ENCODE measurements at regions not wholly inside any gene's neighbourhood (a gene's known extent, or its start where the extent isn't known, plus 50 kb on each side); places are given as distances from the start of the nearest gene placed in this dataset.

DNA sequence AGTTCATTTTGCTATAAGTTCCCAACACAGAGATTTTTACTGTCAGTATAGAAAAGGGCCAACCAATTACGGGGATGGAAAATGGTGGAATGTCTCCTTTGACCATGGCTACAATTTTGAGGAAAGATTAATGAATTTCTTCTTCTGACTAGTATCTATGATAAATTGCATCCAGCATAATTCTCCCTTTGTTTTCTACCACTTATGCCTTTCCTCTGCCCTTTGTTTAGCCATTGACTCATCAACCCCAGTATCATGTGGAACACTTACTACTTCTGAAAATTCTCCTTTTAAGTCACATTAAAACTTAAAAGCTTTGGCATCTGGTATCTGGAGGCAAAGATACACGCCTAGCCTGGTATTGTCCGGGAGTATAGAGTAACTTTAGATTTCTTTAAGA is 92.9 kb upstream of the CADPS start:
- DNase-seq (ENCODE audit: low spot score) = no peak

GRCh38 chr3:62970648-62971047 is 95.4 kb upstream of the CADPS start:
- in situ Hi-C loops (cut with HindIII; ENCODE audit: low sequenced_read_pairs) = no loop called here
- DNase-seq (ENCODE audit: low spot score) = no peak

More for the DNA sequence above, 92.9 kb upstream of the CADPS start:
- in situ Hi-C loops (cut with HindIII; ENCODE audit: low sequenced_read_pairs) = no loop called here

- no peak for DNase-seq (ENCODE audit: low spot score)
- in situ Hi-C loops (cut with HindIII; ENCODE audit: low sequenced_read_pairs) = no loop called here
These were observed 100.3 kb upstream of the CADPS start for GRCh38 chr3:62975566-62975965.

GRCh38 chr3:62981962-62982361 is 106.7 kb upstream of the CADPS start:
- DNase-seq (ENCODE audit: low spot score) = no peak
- in situ Hi-C loops (cut with HindIII; ENCODE audit: low sequenced_read_pairs) = no loop called here

- in situ Hi-C loops (cut with HindIII; ENCODE audit: low sequenced_read_pairs) = no loop called here
- no peak for DNase-seq (ENCODE audit: low spot score)
These were observed 107.7 kb upstream of the CADPS start for GRCh38 chr3:62982795-62983455.

GRCh38 chr3:62986061-62986460 is 110.8 kb upstream of the CADPS start:
- in situ Hi-C loops (cut with HindIII; ENCODE audit: low sequenced_read_pairs) = no loop called here
- DNase-seq (ENCODE audit: low spot score) = no peak

DNA sequence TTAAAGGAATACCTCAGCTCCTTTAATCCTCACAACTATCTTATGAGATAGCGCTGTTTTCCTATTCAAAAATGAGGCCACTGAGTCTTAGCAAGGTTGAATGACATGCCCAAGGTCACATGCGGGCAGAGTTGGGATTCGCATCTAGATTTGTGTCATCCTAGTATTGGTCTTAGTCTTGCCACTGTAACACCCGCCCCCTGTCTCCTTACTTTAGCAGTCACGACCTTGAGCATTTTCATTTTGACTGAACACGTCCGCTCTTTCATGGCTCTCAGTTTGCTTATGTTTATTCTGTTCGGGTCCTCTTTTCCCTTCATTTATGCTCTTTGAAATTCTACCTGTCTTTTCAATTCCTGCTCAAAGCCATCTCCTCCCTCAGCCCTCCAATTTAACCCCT is 112.5 kb upstream of the CADPS start:
- DNase-seq (ENCODE audit: low spot score) = no peak
- in situ Hi-C loops (cut with HindIII; ENCODE audit: low sequenced_read_pairs) = no loop called here

- in situ Hi-C loops (cut with HindIII; ENCODE audit: low sequenced_read_pairs) = no loop called here
- no peak for DNase-seq (ENCODE audit: low spot score)
These were observed 115.6 kb upstream of the CADPS start for GRCh38 chr3:62990704-62991413.

DNA sequence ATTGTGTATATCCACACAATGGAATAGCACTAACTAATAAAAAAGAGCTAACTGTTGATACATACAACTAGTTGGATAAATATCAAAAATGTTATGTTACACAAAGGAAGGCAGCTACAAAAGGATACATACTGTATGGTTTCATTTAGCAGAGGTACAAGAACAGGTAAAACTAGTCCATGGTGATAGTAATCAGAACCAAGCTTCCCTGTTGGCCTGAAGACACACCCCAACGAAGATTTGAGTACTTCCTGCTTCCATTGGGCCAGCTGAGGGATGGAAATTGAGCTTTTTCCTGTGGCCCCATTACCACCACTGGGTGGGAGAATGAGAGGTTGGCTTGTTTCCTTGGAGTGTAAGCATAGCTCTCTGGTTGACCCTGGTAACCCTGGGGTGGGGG is 117.3 kb upstream of the CADPS start:
- in situ Hi-C loops (cut with HindIII; ENCODE audit: low sequenced_read_pairs) = no loop called here
- no peak for DNase-seq (ENCODE audit: low spot score)

DNA sequence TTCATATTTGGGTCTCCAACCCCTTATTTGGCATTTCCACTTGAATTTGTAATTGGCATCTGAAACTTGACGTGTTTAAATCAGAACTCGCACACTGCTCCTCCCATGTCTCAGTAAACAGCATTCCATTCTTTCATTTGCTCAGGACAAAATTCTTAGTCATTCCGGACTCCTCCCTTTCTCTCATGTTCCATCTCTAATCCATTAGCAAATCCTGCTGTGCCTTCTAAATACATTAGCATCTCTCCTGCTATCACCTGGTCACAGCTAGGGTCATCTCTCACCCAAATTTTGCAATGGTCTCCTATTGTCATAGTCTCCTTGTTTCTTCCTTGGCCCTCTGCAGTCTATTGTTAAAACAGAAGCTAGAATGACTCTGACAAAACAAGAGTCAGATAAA is 119.9 kb upstream of the CADPS start:
- in situ Hi-C loops (cut with HindIII; ENCODE audit: low sequenced_read_pairs) = no loop called here

DNA sequence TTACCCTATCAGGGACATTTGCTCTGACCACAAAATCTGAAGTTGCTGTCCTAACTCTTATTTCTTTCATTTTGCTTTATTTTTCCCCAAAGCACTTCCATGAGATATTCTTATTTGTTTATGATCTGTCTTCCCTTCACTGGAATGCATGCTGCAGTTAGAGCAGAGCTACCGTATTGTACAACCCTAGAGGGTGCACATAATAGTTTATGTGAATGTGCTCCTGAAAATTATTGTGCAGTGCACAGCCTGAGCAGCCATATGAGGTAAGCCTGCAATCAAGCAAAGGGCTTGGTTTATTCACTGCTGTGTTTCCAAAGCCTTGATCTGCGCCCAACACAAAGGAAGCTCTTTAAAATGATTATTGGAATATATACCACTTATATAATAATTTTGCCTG is 120.3 kb upstream of the CADPS start:
- in situ Hi-C loops (cut with HindIII; ENCODE audit: low sequenced_read_pairs) = no loop called here

More for the DNA sequence above, 119.9 kb upstream of the CADPS start:
- no peak for DNase-seq (ENCODE audit: low spot score)

GRCh38 chr3:62997369-62997768 is 122.2 kb upstream of the CADPS start:
- DNase-seq (ENCODE audit: low spot score) = no peak
- in situ Hi-C loops (cut with HindIII; ENCODE audit: low sequenced_read_pairs) = no loop called here

More for the DNA sequence above, 120.3 kb upstream of the CADPS start:
- DNase-seq (ENCODE audit: low spot score) = no peak

GRCh38 chr3:62999158-62999557 is 123.9 kb upstream of the CADPS start:
- no peak for DNase-seq (ENCODE audit: low spot score)

GRCh38 chr3:62999791-63000190 is 124.6 kb upstream of the CADPS start:
- DNase-seq (ENCODE audit: low spot score) = no peak
- in situ Hi-C loops (cut with HindIII; ENCODE audit: low sequenced_read_pairs) = no loop called here

More at GRCh38 chr3:62999158-62999557, 123.9 kb upstream of the CADPS start:
- in situ Hi-C loops (cut with HindIII; ENCODE audit: low sequenced_read_pairs) = no loop called here

GRCh38 chr3:63004448-63004847 is 129.2 kb upstream of the CADPS start:
- DNase-seq (ENCODE audit: low spot score) = no peak
- in situ Hi-C loops (cut with HindIII; ENCODE audit: low sequenced_read_pairs) = no loop called here

- in situ Hi-C loops (cut with HindIII; ENCODE audit: low sequenced_read_pairs) = no loop called here
- DNase-seq (ENCODE audit: low spot score) = no peak
These were observed 140.5 kb upstream of the CADPS start for GRCh38 chr3:63015614-63016309.

DNA sequence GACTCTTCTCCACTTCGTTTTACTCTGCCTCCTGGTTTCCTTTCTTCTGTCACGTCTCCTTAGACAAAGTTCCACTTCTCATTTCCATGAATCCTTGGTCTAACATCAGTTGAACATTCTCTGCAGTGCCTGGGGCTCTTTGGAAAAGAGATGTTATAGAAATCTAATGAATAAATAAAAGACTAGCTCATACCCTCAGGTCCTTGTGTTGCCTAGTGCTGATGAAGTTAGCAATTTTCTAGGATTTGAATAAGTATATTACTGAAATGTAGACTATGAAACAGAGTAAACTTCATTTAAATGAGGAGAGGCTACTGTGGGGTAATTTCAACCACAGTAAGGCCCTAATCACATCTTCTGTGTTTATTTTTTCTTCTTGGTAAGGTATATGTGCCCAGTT is 146.9 kb upstream of the CADPS start:
- in situ Hi-C loops (cut with HindIII; ENCODE audit: low sequenced_read_pairs) = no loop called here
- no peak for DNase-seq (ENCODE audit: low spot score)

- in situ Hi-C loops (cut with HindIII; ENCODE audit: low sequenced_read_pairs) = no loop called here
- DNase-seq (ENCODE audit: low spot score) = no peak
These were observed 151.5 kb upstream of the CADPS start for GRCh38 chr3:63026722-63027121.

- in situ Hi-C loops (cut with HindIII; ENCODE audit: low sequenced_read_pairs) = no loop called here
- no peak for DNase-seq (ENCODE audit: low spot score)
These were observed 154.1 kb upstream of the CADPS start for GRCh38 chr3:63029326-63029725.

DNA sequence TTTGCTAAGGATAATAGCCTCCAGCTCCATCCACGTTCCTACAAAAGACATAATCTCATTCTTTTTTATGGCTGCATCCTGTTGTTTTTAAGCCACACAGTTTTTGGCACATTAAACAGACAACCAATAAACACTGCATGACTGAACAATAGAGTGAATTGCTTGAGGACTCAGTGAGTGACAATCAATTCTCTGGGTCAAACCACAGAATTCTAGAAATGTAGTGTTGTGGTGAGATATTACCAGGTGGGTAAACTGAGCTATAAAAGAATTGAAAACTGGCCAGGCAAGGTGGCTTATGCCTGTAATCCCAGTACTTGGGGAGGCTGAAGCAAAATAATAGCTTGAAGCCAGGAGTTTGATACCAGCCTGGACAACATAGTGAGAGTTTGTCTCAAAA is 154.7 kb upstream of the CADPS start:
- no peak for DNase-seq (ENCODE audit: low spot score)
- in situ Hi-C loops (cut with HindIII; ENCODE audit: low sequenced_read_pairs) = no loop called here

Measured in G401 (cell line).